ENCODE measurements at regions not wholly inside any gene's neighbourhood (a gene's known extent, or its start where the extent isn't known, plus 50 kb on each side); places are given as distances from the start of the nearest gene placed in this dataset.

- no peak for DNase-seq (ENCODE audit: insufficient read length, low spot score)
- FAIRE-seq, result no peak
These were observed 91.0 kb downstream of the MRPL36 start for GRCh38 chr5:1708592-1709141.

- DNase-seq (ENCODE audit: insufficient read length, low spot score), result no peak
- no peak for FAIRE-seq
These were observed 92.2 kb downstream of the MRPL36 start for GRCh38 chr5:1707467-1707866.

- no peak for FAIRE-seq
These were observed 93.2 kb downstream of the MRPL36 start for GRCh38 chr5:1706428-1706827.

GRCh38 chr5:1706021-1706420 lies 93.6 kb downstream of the MRPL36 start:
- no peak for FAIRE-seq
- DNase-seq (ENCODE audit: insufficient read length, low spot score), result no peak

More at GRCh38 chr5:1706428-1706827, 93.2 kb downstream of the MRPL36 start:
- DNase-seq (ENCODE audit: insufficient read length, low spot score), result no peak

- DNase-seq (ENCODE audit: insufficient read length, low spot score) (no peak), FAIRE-seq (no peak)
These were observed 95.0 kb downstream of the MRPL36 start for GRCh38 chr5:1704676-1705075.

- DNase-seq (ENCODE audit: insufficient read length, low spot score) (no peak), FAIRE-seq (no peak)
These were observed 95.4 kb downstream of the MRPL36 start for GRCh38 chr5:1704266-1704665.

- FAIRE-seq, result no peak
- DNase-seq (ENCODE audit: insufficient read length, low spot score), result no peak
These were observed 96.1 kb downstream of the MRPL36 start for GRCh38 chr5:1703352-1704050.

GRCh38 chr5:1702318-1702717 lies 97.3 kb downstream of the MRPL36 start:
- DNase-seq (ENCODE audit: insufficient read length, low spot score), result no peak
- FAIRE-seq, result no peak

- FAIRE-seq (no peak), DNase-seq (ENCODE audit: insufficient read length, low spot score) (no peak)
These were observed 97.8 kb downstream of the MRPL36 start for GRCh38 chr5:1701884-1702283.

- FAIRE-seq (no peak), DNase-seq (ENCODE audit: insufficient read length, low spot score) (no peak)
These were observed 98.3 kb downstream of the MRPL36 start for GRCh38 chr5:1701216-1701864.

GRCh38 chr5:1699394-1699793 lies 100.2 kb downstream of the MRPL36 start:
- DNase-seq (ENCODE audit: insufficient read length, low spot score) (no peak), FAIRE-seq (no peak)

- DNase-seq (ENCODE audit: insufficient read length, low spot score), result no peak
- no peak for FAIRE-seq
These were observed 100.9 kb downstream of the MRPL36 start for GRCh38 chr5:1698589-1699316.

- FAIRE-seq, result no peak
These were observed 107.3 kb downstream of the MRPL36 start for GRCh38 chr5:1692381-1692780.

GRCh38 chr5:1687301-1687970 lies 112.2 kb downstream of the MRPL36 start:
- FAIRE-seq (no peak), DNase-seq (ENCODE audit: insufficient read length, low spot score) (no peak)

More at GRCh38 chr5:1692381-1692780, 107.3 kb downstream of the MRPL36 start:
- no peak for DNase-seq (ENCODE audit: insufficient read length, low spot score)

- FAIRE-seq (no peak), DNase-seq (ENCODE audit: insufficient read length, low spot score) (no peak)
These were observed 113.4 kb downstream of the MRPL36 start for GRCh38 chr5:1686016-1686802.

- FAIRE-seq (no peak), DNase-seq (ENCODE audit: insufficient read length, low spot score) (no peak)
These were observed 114.6 kb downstream of the MRPL36 start for GRCh38 chr5:1685066-1685465.

- no peak for DNase-seq (ENCODE audit: insufficient read length, low spot score)
- FAIRE-seq, result no peak
These were observed 117.7 kb downstream of the MRPL36 start for GRCh38 chr5:1681955-1682354.

- no peak for FAIRE-seq
- no peak for DNase-seq (ENCODE audit: insufficient read length, low spot score)
These were observed 126.5 kb downstream of the MRPL36 start for GRCh38 chr5:1673042-1673677.

- DNase-seq (ENCODE audit: insufficient read length, low spot score) (no peak), FAIRE-seq (no peak)
These were observed 127.2 kb downstream of the MRPL36 start for GRCh38 chr5:1672396-1672795.

GRCh38 chr5:1671351-1671750 lies 128.3 kb downstream of the MRPL36 start:
- DNase-seq (ENCODE audit: insufficient read length, low spot score), result no peak
- no peak for FAIRE-seq
